NCI-H524 (cell line): ENCODE measurements at regions not wholly inside any gene's neighbourhood (a gene's known extent, or its start where the extent isn't known, plus 50 kb on each side); places are given as distances from the start of the nearest gene placed in this dataset.
A peak's percentile ranks its signal among the peaks of the same experiment; 100 is the strongest.
"Not testable (repeated sequence)": the region's sequence is repeated elsewhere in the genome, so short reads cannot be mapped to it uniquely, and the experiment has no call there.

ENCODE experiments used
- DNase-seq, 2 experiments: peaks; one replicate each; lab custom pipeline; 2025; lab: John Stamatoyannopoulos, UW

DNA sequence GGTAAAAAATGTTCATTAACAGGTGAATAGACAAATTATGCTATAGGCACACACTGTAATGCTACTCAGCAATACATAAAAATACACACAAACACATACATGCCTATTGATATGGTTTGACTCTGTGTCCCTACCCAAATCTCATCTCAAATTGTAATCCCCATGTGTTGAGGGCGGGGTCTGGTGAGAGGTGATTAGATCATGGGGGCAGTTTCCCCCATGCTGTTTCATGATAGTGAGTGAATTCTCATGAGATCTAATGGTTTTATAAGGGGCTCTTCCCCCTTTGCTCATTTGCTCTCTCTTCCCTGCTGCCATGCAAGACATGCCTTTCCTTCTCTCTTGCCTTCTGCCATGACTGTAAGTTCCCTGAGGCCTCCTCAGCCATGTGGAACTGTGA lies 403.1 kb upstream of the RORB start:
- DNase-seq = not testable (repeated sequence)

DNA sequence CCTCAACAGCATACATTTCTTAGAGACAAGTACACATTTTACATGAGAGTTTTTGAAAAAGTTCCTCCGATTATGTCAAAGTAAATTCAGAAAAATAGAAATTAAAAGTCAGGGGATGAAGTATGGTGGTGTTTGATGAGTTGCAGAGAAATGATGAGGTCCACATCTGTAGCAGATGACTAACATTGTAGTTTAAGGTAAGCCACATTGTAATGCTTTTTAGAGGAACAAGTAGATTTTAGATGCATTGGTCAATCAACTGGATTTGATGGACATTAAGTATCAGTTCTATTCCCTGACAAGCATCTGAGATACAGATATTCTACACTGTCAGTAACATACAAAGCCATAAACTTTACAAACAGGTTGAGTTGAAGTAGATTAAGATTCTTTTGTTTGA lies 402.4 kb upstream of the RORB start:
- no peak for DNase-seq

DNA sequence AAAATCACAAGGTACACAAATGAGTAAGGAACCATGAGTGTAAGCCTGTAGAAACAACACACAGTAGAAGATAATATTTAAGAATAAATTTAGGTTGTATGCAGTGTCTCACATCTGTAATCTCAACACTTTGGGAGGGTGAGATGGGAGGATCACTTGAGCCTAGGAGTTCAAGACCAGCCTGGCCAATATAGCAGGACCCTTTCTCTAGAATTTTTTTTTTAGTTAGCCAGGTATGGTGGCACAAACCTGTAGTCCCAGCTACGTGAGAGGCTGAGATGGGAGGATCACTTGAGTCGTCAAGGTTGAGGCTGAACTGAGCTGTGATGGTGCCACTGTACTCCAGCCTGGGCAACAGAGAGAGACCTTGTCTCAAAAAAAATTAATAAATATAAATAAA lies 401.2 kb upstream of the RORB start:
- no peak for DNase-seq

DNA sequence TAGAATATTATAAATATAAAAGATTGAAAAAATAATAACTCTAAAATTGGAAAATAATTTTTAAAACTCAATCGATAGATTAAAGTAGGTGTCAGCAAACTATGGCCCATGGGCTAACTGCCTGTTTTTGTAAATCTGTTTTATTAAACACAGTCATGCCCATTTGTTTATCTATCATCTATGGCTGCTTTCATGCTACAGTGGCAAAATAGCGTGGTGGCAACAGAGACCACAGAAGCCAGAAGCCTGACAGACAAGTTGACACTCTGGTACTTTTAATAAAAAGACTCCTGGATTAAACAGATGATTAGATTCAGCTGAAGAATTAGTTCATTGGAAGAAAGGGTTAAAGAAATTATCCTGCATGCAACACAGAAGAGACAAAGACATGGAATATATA lies 400.7 kb upstream of the RORB start:
- DNase-seq = no peak

DNA sequence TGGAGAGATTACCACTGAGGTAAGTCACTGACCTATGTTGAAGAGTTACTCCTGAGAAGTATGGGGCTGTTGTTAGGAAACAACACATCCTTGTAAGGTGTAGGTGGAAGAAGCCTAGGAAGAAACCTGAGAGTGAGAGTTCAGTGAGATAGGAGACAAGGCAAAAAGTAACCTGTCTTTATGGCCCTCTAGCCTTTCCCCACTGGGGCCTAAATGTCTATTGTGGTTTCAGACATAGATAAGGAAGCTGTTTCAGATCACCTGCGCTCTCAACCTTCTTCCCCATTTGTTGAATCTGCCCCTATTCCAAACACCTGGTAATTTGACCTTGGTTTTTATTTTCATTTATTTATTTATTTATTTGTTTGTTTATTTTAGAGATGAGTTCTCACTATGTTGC lies 397.1 kb upstream of the RORB start:
- no peak for DNase-seq

DNA sequence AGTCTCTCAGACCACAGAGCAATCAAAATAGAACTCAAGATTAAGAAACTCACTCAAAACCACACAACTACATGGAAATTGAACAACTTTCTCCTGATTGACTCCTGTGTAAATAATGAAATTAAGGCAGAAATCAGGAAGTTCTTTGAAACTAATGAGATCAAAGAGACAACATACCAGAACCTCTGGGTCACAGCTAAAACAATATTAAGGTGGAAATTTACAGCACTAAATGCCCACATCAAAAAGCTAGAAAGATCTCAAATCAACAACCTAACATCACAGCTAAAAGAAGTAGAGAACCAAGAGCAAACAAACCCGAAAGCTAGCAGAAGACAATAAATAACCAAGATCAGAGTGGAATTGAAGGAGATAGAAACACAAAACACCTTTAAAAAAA lies 395.0 kb upstream of the RORB start:
- not testable (repeated sequence) for DNase-seq

DNA sequence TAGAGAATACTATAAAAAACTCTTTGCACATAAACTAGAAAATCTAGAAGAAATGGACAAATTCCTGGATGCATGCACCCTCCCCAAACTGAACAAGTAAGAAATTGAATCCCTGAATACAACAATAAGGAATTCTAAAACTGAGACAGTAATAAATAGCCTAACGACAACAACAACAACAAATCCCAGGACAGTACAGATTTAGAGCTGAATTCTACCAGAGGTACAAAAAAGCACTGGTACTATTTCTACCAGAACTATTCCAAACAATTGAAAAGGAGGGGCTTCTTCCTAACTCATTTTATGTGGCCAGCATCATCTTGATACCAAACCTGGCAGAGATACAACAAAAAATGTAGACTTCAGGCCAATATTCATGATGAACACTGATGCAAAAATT lies 394.4 kb upstream of the RORB start:
- no peak for DNase-seq

DNA sequence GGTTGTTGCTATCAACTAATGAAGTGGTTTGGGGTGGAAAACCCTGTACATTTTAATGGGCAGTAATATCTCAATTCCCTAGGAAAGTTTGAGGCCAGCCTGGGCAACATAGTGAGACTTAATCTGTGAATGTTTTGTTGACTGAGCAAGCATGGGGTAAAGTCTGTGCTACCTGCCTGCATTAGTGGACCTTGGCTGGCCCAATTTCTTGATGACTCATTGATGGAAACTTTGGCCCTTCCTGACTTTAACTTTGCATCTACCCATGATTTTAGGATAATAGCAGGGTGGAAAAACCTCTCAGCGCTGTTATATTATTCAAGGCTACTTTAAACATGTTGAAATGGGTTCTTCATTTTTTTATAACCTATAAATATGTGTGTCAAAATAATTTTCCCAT lies 389.4 kb upstream of the RORB start:
- no peak for DNase-seq

DNA sequence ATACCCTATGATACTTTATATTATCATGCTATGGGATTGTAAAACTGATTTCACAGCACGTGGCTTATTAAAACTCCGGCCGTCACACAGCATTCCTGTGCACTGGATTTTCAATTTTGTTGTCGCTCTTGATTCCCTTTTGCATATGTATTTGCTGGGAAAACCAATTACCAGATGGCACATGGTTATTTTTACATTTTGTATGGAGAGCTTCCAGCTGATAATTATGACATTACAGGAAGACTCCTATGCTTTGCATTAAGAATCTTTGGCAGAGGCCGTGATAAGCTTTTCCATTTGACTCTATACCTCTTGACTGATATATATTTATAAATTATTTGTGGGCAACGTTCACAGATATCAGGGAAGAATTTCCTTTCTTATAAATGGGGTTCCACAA lies 381.2 kb upstream of the RORB start:
- DNase-seq = no peak

DNA sequence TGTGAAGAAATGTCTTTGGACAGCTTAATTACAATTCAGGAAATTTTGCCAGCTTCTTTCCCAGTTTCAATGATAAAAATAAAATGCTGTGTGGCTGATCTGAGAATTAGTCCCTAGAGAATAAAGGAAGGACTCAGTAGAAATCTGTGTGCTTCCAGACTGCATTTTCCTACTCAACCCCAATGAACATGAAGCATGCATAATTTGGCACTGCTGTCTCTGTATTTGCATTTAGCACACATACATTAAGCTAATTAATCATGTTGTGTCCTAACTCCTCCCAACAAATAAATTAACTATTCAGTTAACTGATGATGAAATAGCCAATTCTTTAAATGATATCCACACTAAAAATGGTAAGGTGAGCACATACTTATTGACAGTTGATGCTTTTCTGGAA lies 380.0 kb upstream of the RORB start:
- DNase-seq = no peak

DNA sequence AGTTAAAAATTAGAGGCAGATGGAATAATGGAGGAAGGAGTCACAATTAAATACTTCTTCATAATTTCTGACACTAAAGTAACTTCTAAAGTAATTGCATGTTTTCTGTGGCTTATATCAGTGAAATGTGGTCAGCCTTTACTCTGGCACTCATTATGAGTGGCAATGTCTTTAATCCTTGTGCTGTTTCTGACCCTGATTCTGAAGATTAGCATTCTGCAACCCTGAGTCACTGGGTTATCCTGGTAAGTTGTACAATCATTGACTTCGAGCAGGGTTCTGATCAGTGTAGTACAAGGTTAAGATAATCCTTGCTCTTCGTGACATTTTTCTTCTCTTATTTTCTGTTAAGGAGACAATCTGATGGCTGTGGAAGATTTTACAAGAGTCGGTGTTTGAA lies 379.4 kb upstream of the RORB start:
- no peak for DNase-seq

DNA sequence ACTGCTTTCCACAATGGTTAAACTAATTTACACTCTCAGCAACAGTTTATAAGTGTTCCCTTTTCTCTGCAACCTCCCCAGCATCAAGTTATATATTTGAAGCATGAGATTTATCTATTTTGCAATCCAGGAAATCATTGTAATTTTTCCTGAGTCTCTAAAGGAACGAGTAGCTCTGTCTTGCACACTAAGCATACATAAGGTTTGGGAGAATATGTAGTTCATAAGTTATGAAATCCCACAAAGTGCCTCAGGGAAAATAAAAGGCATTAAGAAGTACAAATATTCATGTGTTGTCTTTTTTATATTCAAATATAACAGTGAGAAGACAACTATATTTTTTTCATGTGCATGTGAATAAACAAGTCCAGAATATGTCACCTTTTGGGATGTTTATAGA lies 377.1 kb upstream of the RORB start:
- DNase-seq = no peak

DNA sequence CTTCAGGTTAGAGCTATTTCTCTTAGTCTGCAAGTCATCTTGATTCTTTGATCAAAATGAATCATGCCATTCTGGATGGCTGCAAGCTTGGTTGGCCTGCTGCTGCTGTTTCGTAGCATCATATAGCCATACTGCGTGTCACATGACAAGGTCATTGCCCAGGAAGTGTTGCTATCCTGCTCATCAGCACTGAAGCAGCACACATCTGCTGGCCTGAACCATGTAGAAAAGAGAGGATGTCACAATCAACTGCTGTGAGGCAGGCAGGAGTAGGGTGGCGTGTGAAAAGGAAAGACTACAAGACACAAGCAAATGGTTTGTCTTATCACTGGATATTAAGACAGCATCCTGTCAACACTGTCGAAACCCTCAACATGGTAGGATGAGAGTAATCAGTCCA lies 376.7 kb upstream of the RORB start:
- no peak for DNase-seq

DNA sequence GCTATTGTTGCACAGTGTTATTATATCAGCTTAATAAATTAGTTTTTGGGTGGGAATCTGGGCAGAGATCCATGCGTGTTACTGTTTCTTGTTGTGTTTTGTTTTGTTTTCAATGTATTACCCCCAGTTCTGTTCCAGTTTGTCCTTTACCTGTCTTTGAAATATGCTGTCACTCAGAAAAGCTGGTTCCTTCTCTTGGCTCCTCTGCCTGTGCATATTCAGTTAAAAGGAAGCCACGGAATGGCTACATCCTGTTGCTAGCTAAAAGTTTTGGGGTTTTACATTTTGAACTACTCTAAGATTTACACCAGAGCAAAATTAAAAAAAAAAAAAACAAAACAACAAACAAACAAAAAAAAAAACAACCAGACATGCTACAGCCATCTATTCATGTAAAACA lies 374.9 kb upstream of the RORB start:
- no peak for DNase-seq

DNA sequence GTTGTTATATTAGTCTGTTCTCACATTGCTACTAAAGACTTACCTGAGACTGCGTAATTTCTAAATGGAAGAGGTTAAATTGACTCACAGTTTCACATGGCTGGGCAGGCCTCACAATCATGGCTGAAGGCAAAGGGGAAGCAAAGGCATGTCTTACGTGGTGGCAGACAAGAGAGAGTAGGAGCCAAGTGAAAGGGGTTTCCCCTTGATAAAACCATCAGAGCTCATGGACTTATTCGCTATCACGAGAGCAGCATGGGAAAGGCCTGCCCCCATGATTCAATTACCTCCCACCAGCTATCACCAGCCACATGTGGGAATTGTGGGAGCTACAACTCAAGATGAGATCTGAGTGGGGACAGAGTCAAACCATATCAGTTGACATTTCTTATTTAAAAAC lies 374.5 kb upstream of the RORB start:
- DNase-seq = no peak

DNA sequence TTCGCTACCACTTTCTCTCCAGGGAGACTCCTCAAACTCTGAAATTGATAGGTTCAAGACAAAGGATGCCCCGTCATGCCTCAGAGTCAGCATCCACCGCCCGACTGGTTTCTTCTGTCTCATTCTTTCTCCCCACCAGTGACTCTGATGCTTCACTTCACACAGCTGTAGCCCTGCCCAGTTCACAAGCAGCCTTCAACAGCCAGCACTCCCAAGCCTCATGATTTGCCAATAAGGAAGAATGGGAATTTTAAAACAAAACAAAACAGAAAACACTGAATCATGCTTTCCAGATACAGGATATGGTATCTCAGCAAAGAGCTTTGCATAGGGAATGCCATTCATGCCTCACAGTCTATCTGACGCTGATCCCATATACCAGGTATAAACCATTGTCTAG lies 371.2 kb upstream of the RORB start:
- DNase-seq = no peak

DNA sequence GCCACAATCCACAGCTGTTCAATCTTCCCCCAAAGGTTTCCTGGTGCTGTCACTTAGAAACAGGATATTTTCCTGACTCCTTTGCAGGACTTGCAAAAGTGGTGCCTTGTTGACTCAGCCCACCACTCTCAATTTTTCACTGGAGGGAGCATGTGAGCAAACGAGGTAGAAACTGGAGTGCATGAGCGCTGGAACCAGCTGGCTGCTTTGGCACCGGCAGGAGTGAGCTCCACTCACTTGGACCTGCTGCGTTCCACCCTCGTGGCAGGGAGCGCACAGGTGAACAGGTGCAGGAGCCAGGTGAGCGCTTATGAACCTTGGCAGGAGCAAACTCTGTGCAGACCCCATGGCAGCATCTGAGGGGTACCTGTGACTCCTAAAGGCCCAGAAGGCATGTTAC lies 364.1 kb upstream of the RORB start:
- DNase-seq = peak in 1 of 2 experiments; percentile 0

DNA sequence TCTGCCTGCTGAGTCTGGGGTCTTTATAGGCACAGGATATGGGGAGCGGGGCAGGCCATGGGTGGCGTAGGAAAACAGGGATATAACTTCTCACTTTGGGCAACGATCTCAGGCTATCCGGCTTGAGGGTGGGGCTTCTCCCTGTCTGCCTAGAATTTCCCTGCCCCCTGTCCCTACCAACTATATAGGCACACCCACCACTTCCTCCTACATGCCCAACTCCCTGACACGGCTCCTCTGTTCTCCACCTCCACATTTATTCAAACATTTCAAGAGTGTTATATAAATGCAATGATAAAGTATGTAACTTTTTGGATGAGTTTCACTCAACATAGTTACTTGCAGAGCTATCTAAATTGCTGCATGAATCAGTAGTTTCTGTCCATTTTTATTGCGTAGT lies 363.2 kb upstream of the RORB start:
- DNase-seq = no peak

DNA sequence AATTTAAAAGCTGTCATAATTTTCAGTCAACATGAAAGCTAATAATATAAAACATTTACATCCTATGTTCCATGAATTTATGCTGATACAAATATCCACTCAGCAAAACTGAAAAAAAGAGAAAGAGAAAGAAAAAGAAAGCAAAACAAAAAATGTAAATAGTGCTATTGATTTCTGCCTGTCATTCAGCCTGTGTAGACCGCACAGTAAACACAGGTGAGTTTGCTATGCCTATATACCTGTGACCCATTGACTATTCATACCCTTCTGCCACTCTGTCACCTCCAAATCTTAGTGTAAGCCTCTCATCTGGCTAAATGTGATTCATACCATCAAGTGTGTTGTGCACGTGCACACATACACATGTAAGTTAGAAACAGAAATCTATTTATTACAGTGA lies 359.0 kb upstream of the RORB start:
- DNase-seq = no peak

DNA sequence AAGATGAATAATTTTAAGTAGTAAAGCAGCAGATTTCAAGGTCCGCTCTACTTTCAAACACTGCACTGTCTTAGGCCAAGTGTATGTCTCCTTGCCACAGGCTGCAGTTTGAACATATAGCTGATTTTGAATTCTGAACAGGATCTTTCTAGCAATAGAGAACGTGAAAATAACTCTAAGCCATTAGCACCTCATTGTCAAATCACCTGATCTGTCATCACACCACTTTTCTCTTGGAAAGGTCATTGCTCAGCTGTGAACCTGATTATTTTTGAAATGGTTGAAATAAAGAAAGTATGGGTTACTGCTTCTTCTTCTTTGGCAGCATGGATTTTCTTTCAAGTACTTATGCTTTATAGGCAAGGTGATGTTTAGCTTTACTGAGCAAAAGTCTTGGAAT lies 357.0 kb upstream of the RORB start:
- no peak for DNase-seq

DNA sequence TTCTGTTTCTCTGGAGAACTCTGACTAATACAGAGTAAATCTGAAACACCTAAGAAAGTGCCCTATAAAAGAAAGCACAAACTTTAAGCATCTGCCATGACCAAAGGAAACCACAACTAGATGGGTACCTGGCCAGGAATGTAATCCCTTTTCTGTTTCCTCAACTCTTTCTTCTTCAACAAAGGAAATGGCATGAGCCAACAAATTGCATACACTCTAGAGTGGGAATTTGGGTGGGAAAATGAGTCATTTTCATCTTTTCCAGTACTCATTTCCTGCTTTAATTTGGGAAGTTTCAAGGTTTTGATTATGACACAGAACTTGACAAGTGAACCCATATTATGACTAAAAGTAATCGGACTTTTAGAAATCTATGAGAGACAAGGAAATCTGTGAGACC lies 349.2 kb upstream of the RORB start:
- no peak for DNase-seq

DNA sequence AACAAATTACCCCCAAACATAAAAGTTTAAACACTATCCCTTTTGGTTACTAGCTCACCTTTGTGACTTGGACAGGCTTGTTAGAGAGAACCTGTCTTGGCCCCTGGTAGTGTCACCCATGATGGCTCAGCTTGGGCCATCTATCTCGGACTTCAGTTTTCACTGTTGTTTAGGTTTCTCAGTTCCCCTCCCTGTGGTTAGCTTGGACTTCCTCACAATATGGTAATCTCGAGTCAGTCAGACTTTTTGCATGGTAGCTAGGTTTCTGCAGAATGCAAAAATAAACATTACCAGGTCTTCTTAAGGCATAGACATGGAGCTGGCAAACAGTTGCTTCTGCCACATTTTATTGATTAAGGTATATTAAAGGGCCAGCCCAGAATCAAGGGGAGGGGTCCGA lies 324.3 kb upstream of the RORB start:
- no peak for DNase-seq

DNA sequence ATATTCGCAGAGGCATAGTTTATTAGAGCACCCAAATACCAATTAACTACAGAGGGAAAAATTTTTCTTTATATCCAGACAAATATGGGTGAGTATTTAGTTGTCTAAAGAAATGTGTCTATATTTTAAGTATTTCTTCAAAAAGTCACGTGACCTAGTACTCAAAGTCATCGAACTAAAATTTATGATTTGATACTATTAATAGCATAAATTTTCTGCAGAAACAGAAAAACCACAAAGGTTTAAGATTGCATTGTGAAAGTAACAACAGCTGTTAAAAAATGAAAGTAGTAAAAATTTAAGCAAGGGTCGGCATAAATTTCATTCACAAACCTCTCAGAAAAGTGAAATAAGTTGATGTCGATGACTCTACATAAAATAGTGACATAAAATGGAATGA lies 323.9 kb upstream of the RORB start:
- DNase-seq = no peak

DNA sequence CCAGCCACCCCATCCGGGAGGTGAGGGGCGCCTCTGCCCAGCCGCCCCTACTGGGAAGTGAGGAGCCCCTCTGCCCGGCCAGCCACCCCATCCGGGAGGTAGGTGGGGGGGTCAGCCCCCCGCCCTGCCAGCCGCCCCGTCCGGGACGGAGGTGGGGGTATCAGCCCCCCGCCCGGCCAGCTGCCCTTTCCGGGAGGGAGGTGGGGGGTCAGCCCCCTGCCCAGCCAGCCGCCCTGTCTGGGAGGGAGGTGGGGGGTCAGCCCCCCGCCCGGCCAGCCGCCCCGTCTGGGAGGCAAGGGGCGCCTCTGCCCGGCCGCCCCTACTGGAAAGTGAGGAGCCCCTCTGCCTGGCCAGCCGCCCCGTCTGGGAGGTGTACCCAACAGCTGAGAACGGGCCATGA lies 299.4 kb upstream of the RORB start:
- not testable (repeated sequence) for DNase-seq

DNA sequence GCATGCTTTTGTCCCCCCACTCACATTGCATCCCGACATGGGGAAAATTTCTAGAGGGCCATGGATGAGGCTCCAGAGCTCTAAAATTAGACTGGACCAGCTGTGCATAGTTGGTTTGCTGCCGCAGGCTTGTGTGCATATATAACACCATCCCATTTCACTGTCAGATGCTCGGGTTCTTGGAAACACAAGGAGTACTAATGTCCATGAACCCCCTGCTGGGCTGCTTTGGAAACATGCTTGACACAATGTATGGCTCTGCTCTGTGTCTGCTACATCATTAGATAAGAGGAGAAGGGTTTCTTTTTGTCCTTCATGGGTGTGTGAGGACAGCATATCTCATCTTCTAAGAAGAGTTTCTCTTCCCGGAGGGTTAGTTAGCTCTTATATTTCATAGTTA lies 292.1 kb upstream of the RORB start:
- DNase-seq = no peak
